ENCODE measurements at regions not wholly inside any gene's neighbourhood (a gene's known extent, or its start where the extent isn't known, plus 50 kb on each side); places are given as distances from the start of the nearest gene placed in this dataset.

GRCh38 chr5:109619021-109619460 is 70.7 kb upstream of the MAN2A1 start:
- Histone ChIP-seq H3K36me3 (no peaks in the 10 kb centered on the region), H3K27me3 (replicated peaks in 1 of 7) (no peaks in the 10 kb centered on the region), H3K27ac (peak overlapping the region in 6 of 8 donors; percentile 5 to 74 (median 51)), H3K9me3 (no peaks in the 10 kb centered on the region), H3K4me3 (peak overlapping the region in 1 of 8 donors; percentile 26), H3K4me1 (peaks cover 0 to 10% (median 0%) of the 10 kb centered on the region in 6 donors)
- WGBS, 5 donors, result 56 to 71% (median 64%) methylated on average over 3 of the region's 3 CpGs
- intact Hi-C loops (cut with DNase I; ENCODE audit: low total_unique reads), result no loop called here
- TF ChIP-seq POLR2AphosphoS5 (IDR thresholded peaks at IDR 0.05), result no peak
- TF ChIP-seq CTCF (IDR thresholded peaks at IDR 0.05 in 8 of 11, conservative IDR thresholded peaks at IDR 0.05 in 3 of 11), result no peak
- no peak for TF ChIP-seq POLR2A (IDR thresholded peaks at IDR 0.05)
- no peak for DNase-seq

GRCh38 chr5:109614981-109615380 is 74.7 kb upstream of the MAN2A1 start:
- H3K9me3 ChIP-seq, result no peaks in the 10 kb centered on the region
- no peak overlapping the region for H3K27ac ChIP-seq
- no peak overlapping the region for H3K4me3 ChIP-seq
- 76 to 93% (median 84%) methylated on average over 3 of the region's 3 CpGs for WGBS, 5 donors
- DNase-seq, result no peak
- no peaks in the 10 kb centered on the region for H3K27me3 ChIP-seq (replicated peaks in 1 of 7)
- peaks cover 0 to 5% (median 0%) of the 10 kb centered on the region in 6 donors for H3K4me1 ChIP-seq
- H3K36me3 ChIP-seq, result no peaks in the 10 kb centered on the region
- intact Hi-C loops (cut with DNase I; ENCODE audit: low total_unique reads), result no loop called here
- TF ChIP-seq POLR2AphosphoS5 (IDR thresholded peaks at IDR 0.05) (no peak), CTCF (IDR thresholded peaks at IDR 0.05 in 8 of 11, conservative IDR thresholded peaks at IDR 0.05 in 3 of 11) (no peak), POLR2A (IDR thresholded peaks at IDR 0.05) (no peak)

- H3K4me3 ChIP-seq, result no peak overlapping the region
- DNase-seq, result no peak
- no peaks in the 10 kb centered on the region for H3K36me3 ChIP-seq
- intact Hi-C loops (cut with DNase I; ENCODE audit: low total_unique reads), result no loop called here
- no peaks in the 10 kb centered on the region for H3K9me3 ChIP-seq
- H3K4me1 ChIP-seq, result peaks cover 0 to 1% (median 0%) of the 10 kb centered on the region in 6 donors
- WGBS, 5 donors, result 84 to 94% (median 88%) methylated on average over 4 of the region's 4 CpGs
- no peak overlapping the region for H3K27ac ChIP-seq
- H3K27me3 ChIP-seq (replicated peaks in 1 of 7), result no peaks in the 10 kb centered on the region
- no peak for TF ChIP-seq POLR2AphosphoS5 (IDR thresholded peaks at IDR 0.05)
- no peak for TF ChIP-seq CTCF (IDR thresholded peaks at IDR 0.05 in 8 of 11, conservative IDR thresholded peaks at IDR 0.05 in 3 of 11)
- TF ChIP-seq POLR2A (IDR thresholded peaks at IDR 0.05), result no peak
These were observed 75.4 kb upstream of the MAN2A1 start for GRCh38 chr5:109614301-109614700.

GRCh38 chr5:109612278-109612905 is 77.3 kb upstream of the MAN2A1 start:
- TF ChIP-seq CTCF (IDR thresholded peaks at IDR 0.05 in 8 of 11, conservative IDR thresholded peaks at IDR 0.05 in 3 of 11) (no peak), POLR2A (IDR thresholded peaks at IDR 0.05) (no peak), POLR2AphosphoS5 (IDR thresholded peaks at IDR 0.05) (no peak)
- no peaks in the 10 kb centered on the region for H3K9me3 ChIP-seq
- H3K27ac ChIP-seq, result no peak overlapping the region
- H3K4me3 ChIP-seq, result no peak overlapping the region
- H3K4me1 ChIP-seq, result no peaks in the 10 kb centered on the region
- no peaks in the 10 kb centered on the region for H3K36me3 ChIP-seq
- no peaks in the 10 kb centered on the region for H3K27me3 ChIP-seq (replicated peaks in 1 of 7)
- DNase-seq, result no peak
- intact Hi-C loops (cut with DNase I; ENCODE audit: low total_unique reads), result no loop called here
- WGBS, 5 donors, result 75 to 90% (median 78%) methylated on average over 6 of the region's 6 CpGs

Data from spleen (tissue), 11 donors.